GM19467 (cell line): ENCODE measurements at regions not wholly inside any gene's neighbourhood (a gene's known extent, or its start where the extent isn't known, plus 50 kb on each side); places are given as distances from the start of the nearest gene placed in this dataset.

Source experiments
- ATAC-seq: cut with Tn5 transposase; IDR thresholded peaks from one replicate; pipeline ENCODE4 v1.9.1; 2021; ENCODE audit warnings: mild to moderate bottlenecking, moderate library complexity; ENCODE audit not compliant: unreplicated experiment

GRCh38 chr15:91548549-91548948, 305.0 kb upstream of the SLCO3A1 start:
- ATAC-seq: no peak

- ATAC-seq: no peak
Measured at GRCh38 chr15:91549581-91549980, 303.9 kb upstream of the SLCO3A1 start.

GRCh38 chr15:91552555-91552954, 301.0 kb upstream of the SLCO3A1 start:
- ATAC-seq: no peak

- no peak for ATAC-seq
Measured at GRCh38 chr15:91553196-91553854, 300.2 kb upstream of the SLCO3A1 start.

GRCh38 chr15:91555312-91555711, 298.2 kb upstream of the SLCO3A1 start:
- no peak for ATAC-seq

GRCh38 chr15:91556926-91557325, 296.6 kb upstream of the SLCO3A1 start:
- ATAC-seq: no peak

- no peak for ATAC-seq
Measured at GRCh38 chr15:91559066-91559465, 294.4 kb upstream of the SLCO3A1 start.

GRCh38 chr15:91561371-91562100, 292.0 kb upstream of the SLCO3A1 start:
- no peak for ATAC-seq

GRCh38 chr15:91562698-91563097, 290.8 kb upstream of the SLCO3A1 start:
- ATAC-seq: no peak

GRCh38 chr15:91564631-91565030, 288.9 kb upstream of the SLCO3A1 start:
- no peak for ATAC-seq

- no peak for ATAC-seq
Measured at GRCh38 chr15:91566141-91566540, 287.4 kb upstream of the SLCO3A1 start.

GRCh38 chr15:91568036-91568435, 285.5 kb upstream of the SLCO3A1 start:
- ATAC-seq: no peak

GRCh38 chr15:91572110-91572509, 281.4 kb upstream of the SLCO3A1 start:
- ATAC-seq: no peak

GRCh38 chr15:91576096-91576495, 277.4 kb upstream of the SLCO3A1 start:
- ATAC-seq: no peak

- ATAC-seq: no peak
Measured at GRCh38 chr15:91578511-91578910, 275.0 kb upstream of the SLCO3A1 start.

GRCh38 chr15:91584895-91585294, 268.6 kb upstream of the SLCO3A1 start:
- no peak for ATAC-seq

GRCh38 chr15:91586560-91586959, 266.9 kb upstream of the SLCO3A1 start:
- ATAC-seq: no peak

GRCh38 chr15:91589360-91589759, 264.1 kb upstream of the SLCO3A1 start:
- ATAC-seq: no peak

- ATAC-seq: no peak
Measured at GRCh38 chr15:91592567-91592966, 260.9 kb upstream of the SLCO3A1 start.

- no peak for ATAC-seq
Measured at GRCh38 chr15:91593067-91593466, 260.4 kb upstream of the SLCO3A1 start.

GRCh38 chr15:91593653-91594052, 259.9 kb upstream of the SLCO3A1 start:
- no peak for ATAC-seq

- ATAC-seq: no peak
Measured at GRCh38 chr15:91599261-91599660, 254.2 kb upstream of the SLCO3A1 start.
